Activated T-helper 2 cell treated with anti-CD3 and anti-CD28 coated beads, Interferon-gamma antibody, Interleukin-2, Interleukin-4, amounts not matched to agents 10 μg/mL and 5 μg/mL and 100 μg/mL, durations not matched to agents 14 hours and 24 hours and 36 hours (primary cell): ENCODE measurements at regions not wholly inside any gene's neighbourhood (a gene's known extent, or its start where the extent isn't known, plus 50 kb on each side); places are given as distances from the start of the nearest gene placed in this dataset.
"Not testable (repeated sequence)": the region's sequence is repeated elsewhere in the genome, so short reads cannot be mapped to it uniquely, and the experiment has no call there.

Experiments used
- DNase-seq: peaks from one replicate; pipeline ENCODE4 v3.0.0; 2021; ENCODE audit warnings: low spot score
- H3K27ac Mint-ChIP-seq: one replicate; pipeline ENCODE4 v1.8.0; 2021; ENCODE audit warnings: mixed read lengths
- H3K27me3 Mint-ChIP-seq: one replicate; pipeline ENCODE4 v1.8.0; 2021; ENCODE audit warnings: low read depth, mixed read lengths
- H3K36me3 Mint-ChIP-seq: one replicate; pipeline ENCODE4 v1.8.0; 2021; ENCODE audit warnings: low read depth, mixed read lengths
- H3K4me1 Mint-ChIP-seq: one replicate; pipeline ENCODE4 v1.8.0; 2021; ENCODE audit warnings: low read depth, mixed read lengths
- H3K4me3 Mint-ChIP-seq: one replicate; pipeline ENCODE4 v1.8.0; 2021; ENCODE audit warnings: low read depth, mild to moderate bottlenecking, moderate library complexity, mixed read lengths
- H3K9me3 Mint-ChIP-seq: one replicate; pipeline ENCODE4 v1.8.0; 2021; ENCODE audit warnings: mixed read lengths
- intact Hi-C: fragments of 100-400 bp; cut with micrococcal nuclease; formaldehyde crosslinking; loops from one replicate; pipeline ENCODE4 v1.15.1; 2023

DNA sequence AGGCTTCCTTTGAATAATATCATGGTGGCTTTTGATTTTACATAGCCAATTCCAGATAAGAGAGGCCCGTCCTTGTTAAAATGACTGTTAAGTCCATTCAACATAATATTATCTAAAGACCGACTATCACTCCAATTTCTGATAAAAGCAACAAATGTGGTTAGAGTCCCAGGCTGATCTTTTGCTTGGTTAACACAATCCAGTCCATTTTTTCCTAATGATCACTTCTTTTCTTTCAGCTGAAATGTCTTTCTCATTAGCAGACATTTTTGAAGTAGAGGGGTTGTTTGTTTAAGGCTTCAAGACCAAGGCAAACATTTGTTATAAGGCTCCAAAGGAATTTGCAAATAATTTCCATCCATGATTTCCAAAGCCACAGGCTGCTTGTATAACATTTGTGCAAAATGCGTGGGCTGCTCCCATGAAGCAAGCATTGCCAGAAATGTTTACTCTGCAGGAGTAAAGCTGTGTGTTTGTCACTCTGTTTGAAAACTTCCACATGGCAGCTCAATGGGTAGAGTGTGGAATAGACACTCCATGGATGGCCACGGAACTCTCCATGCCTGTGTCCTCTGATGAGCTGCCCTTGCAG, 111.5 kb downstream of the PSMG1 start:
- Mint-ChIP-seq H3K4me3 (no peak overlapping the region), H3K9me3 (peaks cover 19% of the 10 kb centered on the region), H3K27ac (no peak overlapping the region), H3K27me3 (peaks cover 27% of the 10 kb centered on the region), H3K4me1 (peaks cover 5% of the 10 kb centered on the region), H3K36me3 (no peaks in the 10 kb centered on the region)
- intact Hi-C loops = no loop called here
- no peak for DNase-seq

DNA sequence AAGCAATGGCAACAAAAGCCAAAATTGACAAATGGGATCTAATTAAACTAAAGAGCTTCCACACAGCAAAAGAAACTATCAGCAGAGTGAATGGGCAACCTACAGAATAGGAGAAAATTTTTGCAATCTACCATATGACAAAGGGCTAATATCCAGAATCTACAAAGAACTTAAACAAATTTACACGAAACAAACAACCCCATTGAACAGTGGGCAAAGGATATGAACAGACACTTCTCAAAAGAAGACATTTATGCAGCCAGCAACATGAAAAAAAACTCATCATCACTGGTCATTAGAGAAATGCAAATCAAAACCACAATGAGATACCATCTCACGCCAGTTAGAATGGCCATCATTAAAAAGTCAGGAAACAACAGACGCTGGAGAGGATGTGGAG, 113.4 kb downstream of the PSMG1 start:
- H3K36me3 Mint-ChIP-seq, H3K4me3 Mint-ChIP-seq, intact Hi-C loops, DNase-seq, H3K27ac Mint-ChIP-seq: not testable (repeated sequence)
- Mint-ChIP-seq H3K4me1 (peaks cover 13% of the 10 kb centered on the region), H3K9me3 (peaks cover 15% of the 10 kb centered on the region), H3K27me3 (peaks cover 24% of the 10 kb centered on the region)

DNA sequence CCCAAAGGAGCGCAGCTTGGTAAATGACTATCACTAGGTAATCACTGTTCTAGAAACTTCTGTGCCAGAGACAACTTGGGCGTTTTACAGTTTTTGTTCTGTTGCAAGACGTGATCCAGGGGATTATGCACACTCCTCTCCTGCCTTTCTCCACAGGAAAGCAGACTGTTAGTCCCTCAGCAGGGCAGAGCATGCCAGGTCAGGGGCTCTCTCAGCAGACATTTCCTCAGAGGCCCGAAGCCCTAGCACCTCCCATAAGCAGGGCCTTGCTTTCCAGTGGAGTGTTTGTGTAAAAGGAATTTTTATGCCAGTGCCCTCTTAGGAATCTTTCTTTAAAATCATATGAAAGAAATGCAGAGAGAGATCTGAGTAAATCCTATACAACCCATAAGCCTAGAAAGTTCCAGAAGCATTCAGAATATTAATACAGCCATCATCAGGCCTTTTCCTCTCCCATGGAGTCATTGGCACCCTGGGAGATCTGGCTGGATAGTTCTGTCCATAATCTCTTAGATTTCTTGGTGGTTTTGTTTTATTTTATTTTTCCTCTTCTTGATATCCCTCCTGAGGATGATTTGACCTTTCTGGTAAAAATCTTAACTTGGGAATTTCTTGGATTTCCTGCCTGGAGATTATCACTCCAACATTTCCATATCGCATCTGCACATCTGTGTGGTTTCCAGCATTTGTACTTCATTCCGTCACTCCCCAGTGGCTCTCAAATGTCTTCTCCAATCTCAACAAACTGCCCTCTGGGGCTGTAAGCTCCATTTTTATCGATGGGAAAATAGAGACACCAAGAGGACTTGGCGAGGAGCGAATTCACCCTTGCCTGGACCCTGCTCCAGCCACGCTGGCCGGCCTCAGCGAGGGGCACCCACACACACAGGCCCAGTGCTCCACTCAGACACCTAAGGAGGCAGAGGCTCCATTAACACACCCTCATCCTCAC, 116.1 kb downstream of the PSMG1 start:
- peaks cover 20% of the 10 kb centered on the region for H3K4me1 Mint-ChIP-seq
- H3K27me3 Mint-ChIP-seq = peaks cover 18% of the 10 kb centered on the region
- intact Hi-C loops = no loop called here
- H3K36me3 Mint-ChIP-seq = peaks cover 3% of the 10 kb centered on the region
- no peak overlapping the region for H3K27ac Mint-ChIP-seq
- H3K4me3 Mint-ChIP-seq = no peak overlapping the region
- DNase-seq = no peak
- H3K9me3 Mint-ChIP-seq = peaks cover 6% of the 10 kb centered on the region

DNA sequence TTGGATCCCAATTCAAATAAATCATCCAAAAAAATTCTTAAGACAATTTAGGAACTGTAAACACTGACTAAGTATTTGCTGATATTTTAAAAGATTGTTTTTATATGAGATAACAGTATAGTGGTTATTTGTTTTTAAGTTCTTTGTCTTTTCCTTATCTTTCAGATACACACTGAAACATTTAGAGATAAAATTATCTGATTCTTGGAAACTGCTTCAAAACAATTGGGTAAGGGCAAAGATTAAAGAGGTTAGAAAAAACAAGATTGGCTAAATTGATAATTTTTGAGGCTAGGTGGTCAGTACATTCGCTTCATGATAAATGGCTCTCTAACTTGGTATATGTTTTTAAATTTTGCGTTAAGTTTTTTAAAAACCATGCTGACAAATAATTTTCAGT, 117.3 kb downstream of the PSMG1 start:
- H3K9me3 Mint-ChIP-seq = peaks cover 6% of the 10 kb centered on the region
- peaks cover 3% of the 10 kb centered on the region for H3K36me3 Mint-ChIP-seq
- H3K4me1 Mint-ChIP-seq = peaks cover 20% of the 10 kb centered on the region
- intact Hi-C loops = no loop called here
- no peak overlapping the region for H3K27ac Mint-ChIP-seq
- H3K4me3 Mint-ChIP-seq = no peak overlapping the region
- peaks cover 18% of the 10 kb centered on the region for H3K27me3 Mint-ChIP-seq
- DNase-seq = no peak

DNA sequence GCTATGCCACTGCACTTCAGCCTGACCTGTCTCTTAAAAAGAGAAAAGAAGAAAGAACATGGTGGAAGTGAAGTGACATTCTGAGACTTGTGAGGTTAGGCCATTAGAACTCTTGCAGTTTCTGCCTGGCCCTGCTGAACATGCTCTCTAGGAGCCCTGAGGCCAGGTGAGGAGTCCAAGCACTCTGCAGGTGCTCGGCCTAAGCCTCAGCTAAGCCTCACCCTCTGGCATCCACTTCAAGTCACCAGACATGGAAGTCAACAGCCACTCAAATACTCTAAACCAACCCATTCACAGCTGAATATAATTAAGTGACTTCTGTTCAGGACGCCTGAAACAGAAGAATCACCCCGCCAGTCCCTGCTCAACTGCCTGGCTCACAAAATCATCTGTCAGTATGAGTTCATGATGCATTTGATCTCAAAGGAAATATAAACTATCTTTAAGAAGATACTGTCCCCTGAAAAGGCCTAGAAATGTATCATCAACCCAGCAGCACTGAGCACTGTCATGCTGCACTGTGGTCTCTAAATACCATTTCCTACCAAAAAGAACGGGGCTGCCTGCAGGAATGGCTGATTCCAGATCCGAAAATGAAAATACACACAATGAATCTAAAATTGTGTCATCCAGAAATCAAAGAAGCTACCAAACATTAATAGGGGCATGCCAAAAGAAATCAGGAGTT, 118.8 kb downstream of the PSMG1 start:
- H3K4me3 Mint-ChIP-seq = no peak overlapping the region
- peaks cover 20% of the 10 kb centered on the region for H3K4me1 Mint-ChIP-seq
- H3K27me3 Mint-ChIP-seq = peaks cover 14% of the 10 kb centered on the region
- intact Hi-C loops = no loop called here
- H3K36me3 Mint-ChIP-seq = peaks cover 3% of the 10 kb centered on the region
- no peak overlapping the region for H3K27ac Mint-ChIP-seq
- no peak for DNase-seq
- peaks cover 6% of the 10 kb centered on the region for H3K9me3 Mint-ChIP-seq

DNA sequence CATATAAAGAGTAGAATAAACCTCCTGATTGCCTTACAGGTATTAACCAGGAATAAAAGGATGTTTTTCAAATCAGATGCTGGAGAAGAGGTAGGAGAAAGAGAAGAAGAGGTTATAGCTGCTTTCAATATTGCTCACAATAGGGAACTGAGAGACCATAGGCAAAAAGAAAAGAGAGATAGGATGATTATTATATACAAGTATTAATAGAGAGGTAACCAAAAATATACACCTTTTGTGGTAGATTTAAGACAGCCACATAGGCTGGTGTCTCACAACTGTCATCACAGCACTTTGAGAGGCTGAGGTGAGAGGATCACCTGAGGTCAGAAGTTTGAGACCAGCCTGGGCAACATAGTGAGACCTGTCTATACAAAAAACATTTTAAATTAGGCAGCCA, 119.7 kb downstream of the PSMG1 start:
- DNase-seq = no peak
- intact Hi-C loops = no loop called here
- Mint-ChIP-seq H3K36me3 (peaks cover 3% of the 10 kb centered on the region), H3K27me3 (peaks cover 7% of the 10 kb centered on the region), H3K4me3 (no peak overlapping the region), H3K27ac (no peak overlapping the region), H3K4me1 (peaks cover 23% of the 10 kb centered on the region), H3K9me3 (peaks cover under 1% of the 10 kb centered on the region)

DNA sequence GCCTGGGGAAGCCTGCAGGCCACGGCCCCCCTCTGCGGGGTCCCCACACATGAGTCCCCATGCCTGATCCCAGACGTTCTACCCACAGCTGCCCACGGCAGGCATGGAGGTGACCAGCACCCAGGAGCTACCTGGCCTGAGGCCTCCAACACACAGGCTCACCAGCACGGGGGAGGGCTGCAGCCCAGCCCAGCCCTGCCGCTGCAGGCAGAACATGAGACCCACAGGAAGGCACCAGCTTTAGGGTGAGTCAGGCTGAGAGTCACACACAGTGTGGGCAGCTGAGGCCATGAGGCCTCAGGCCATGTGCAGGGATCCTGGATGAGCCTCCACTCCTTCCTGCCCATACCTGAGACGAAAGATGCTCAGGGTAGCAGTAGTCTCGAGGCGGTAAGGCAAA, 121.1 kb downstream of the PSMG1 start:
- intact Hi-C loops = no loop called here
- Mint-ChIP-seq H3K36me3 (peaks cover 3% of the 10 kb centered on the region), H3K4me3 (no peak overlapping the region), H3K27me3 (peaks cover 1% of the 10 kb centered on the region), H3K27ac (no peak overlapping the region), H3K4me1 (peaks cover 18% of the 10 kb centered on the region), H3K9me3 (no peaks in the 10 kb centered on the region)
- DNase-seq = no peak

DNA sequence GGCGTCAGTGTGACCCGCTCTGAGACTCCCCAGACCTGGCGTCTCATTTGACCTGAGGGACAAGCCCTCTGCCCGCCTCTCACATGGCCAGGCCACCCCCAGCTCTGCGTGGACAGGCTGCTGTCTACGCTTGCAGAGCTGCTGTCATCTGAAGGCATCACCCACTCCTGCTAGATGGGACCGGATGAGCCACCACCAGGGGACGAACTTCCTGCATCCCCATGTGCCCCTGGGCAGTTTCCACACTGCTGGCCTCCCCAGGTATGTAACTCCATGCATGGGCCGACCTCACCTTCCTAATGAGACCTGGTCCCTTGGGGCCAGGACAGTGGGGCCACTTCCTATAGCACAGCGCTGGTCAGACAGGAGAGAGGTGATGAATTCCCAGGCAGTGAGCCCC, 121.5 kb downstream of the PSMG1 start:
- Mint-ChIP-seq H3K27me3 (peaks cover 6% of the 10 kb centered on the region), H3K4me1 (peaks cover 18% of the 10 kb centered on the region), H3K27ac (no peak overlapping the region), H3K36me3 (peaks cover 3% of the 10 kb centered on the region), H3K4me3 (no peak overlapping the region), H3K9me3 (no peaks in the 10 kb centered on the region)
- DNase-seq = no peak
- intact Hi-C loops = no loop called here

DNA sequence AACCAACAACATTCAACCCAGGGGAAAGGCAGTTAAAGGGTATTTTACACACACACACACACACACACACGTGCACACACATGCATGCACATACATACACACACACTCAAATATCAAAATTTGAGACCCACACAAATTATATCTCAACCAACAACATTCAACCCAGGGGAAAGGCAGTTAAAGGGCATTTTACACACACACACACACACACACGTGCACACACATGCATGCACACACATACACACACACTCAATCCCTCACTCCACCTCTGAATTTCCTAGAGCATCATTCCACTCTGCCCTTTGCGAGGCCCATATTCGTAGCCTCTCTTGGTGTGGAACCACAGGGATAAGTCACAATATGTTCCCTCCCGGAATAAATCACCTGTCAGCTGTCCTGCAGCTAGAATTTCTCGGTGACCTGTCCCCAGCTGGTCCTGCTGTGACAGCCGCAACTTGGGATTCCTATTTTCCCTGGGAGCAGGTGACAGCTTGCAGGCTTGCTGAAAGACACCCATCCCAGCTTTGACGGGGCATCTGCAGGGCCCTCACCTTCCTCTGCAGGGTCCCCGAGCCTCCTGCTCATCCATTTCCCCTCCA, 122.7 kb downstream of the PSMG1 start:
- H3K27me3 Mint-ChIP-seq = peaks cover 14% of the 10 kb centered on the region
- peaks cover 14% of the 10 kb centered on the region for H3K4me1 Mint-ChIP-seq
- H3K36me3 Mint-ChIP-seq = peaks cover 3% of the 10 kb centered on the region
- H3K4me3 Mint-ChIP-seq = no peak overlapping the region
- no peak overlapping the region for H3K27ac Mint-ChIP-seq
- intact Hi-C loops = no loop called here
- H3K9me3 Mint-ChIP-seq = no peaks in the 10 kb centered on the region
- no peak for DNase-seq

DNA sequence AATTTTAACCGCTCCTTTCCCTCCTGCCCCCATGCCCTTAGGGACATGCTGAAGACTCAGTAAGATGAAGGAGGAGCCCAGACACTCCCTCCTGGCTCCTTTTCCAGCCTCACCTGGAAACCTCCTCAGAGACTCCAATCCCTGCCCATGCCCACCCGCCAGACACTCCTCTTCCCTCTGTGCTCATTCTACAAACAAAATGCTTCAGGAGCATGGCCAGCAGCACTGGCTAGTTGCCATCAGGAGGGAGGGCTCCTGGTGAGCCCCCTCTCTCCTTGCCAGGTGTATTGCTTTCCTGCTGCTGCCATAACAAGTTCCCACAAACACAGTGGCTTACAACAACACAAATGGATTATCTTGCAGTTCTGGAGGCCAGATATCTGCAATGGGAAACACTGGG, 126.1 kb downstream of the PSMG1 start:
- no peaks in the 10 kb centered on the region for H3K36me3 Mint-ChIP-seq
- DNase-seq = no peak

DNA sequence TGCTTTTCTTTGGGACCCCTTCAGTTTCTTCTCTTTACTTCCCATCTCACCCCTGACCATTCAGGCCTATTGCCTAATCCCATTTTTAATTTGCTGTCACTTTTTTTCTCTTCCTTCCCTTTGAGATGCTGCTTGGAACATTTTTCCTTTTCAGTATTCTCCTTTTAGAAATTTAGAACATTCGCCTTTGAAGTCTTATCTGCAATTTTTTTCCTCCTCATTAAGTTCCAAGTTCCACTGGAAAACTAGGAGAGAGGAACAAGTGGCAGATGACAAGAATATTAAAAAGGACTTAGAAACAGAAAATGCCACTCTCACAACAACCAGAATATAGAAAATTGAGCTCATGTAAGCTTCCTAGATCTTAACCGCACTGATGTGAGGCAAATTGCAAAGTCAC, 126.6 kb downstream of the PSMG1 start:
- Mint-ChIP-seq H3K4me1 (peaks cover 3% of the 10 kb centered on the region), H3K36me3 (no peaks in the 10 kb centered on the region), H3K27me3 (peaks cover 27% of the 10 kb centered on the region), H3K9me3 (no peaks in the 10 kb centered on the region), H3K4me3 (no peak overlapping the region), H3K27ac (no peak overlapping the region)
- intact Hi-C loops = no loop called here
- no peak for DNase-seq

More for the DNA sequence above, 126.1 kb downstream of the PSMG1 start:
- H3K27me3 Mint-ChIP-seq = peaks cover 27% of the 10 kb centered on the region
- H3K27ac Mint-ChIP-seq = no peak overlapping the region
- intact Hi-C loops = no loop called here
- no peak overlapping the region for H3K4me3 Mint-ChIP-seq
- peaks cover 3% of the 10 kb centered on the region for H3K4me1 Mint-ChIP-seq
- H3K9me3 Mint-ChIP-seq = no peaks in the 10 kb centered on the region

DNA sequence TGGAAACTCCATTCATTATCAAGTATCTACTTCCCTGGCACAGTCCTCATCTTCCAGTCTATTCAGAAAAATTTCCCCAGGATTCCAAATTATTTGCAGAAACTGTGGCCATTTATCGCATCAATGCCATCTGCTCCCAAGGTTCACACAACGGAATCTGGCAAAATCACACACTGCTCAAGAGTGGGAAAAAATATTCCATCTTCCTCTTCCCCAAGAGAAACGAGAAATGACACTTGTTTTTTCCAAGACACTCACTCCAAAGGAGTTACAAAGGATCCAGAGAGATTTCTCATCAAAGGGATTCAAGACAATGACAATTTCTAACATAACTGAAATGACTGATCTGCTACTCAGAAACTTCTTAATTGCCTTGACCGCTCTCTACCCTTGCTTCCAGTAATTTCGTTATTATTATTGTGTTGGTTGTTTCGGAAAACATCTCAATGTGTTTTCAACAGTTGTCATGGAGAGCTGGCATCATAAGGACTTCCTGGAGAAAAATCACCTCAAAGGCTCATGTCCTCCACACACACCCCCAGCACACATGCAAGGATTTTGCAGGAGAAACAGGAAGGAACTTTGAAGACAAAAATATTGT, 128.0 kb downstream of the PSMG1 start:
- intact Hi-C loops = no loop called here
- Mint-ChIP-seq H3K9me3 (no peaks in the 10 kb centered on the region), H3K36me3 (no peaks in the 10 kb centered on the region), H3K27me3 (peaks cover 27% of the 10 kb centered on the region), H3K4me3 (no peak overlapping the region), H3K27ac (no peak overlapping the region), H3K4me1 (peaks cover 3% of the 10 kb centered on the region)
- DNase-seq = no peak
